Breast epithelium (tissue), 4 donors: ENCODE measurements at regions not wholly inside any gene's neighbourhood (a gene's known extent, or its start where the extent isn't known, plus 50 kb on each side); places are given as distances from the start of the nearest gene placed in this dataset.

ENCODE experiments used
- DNase-seq, 2 donors: peaks; one replicate each; pipeline ENCODE4 v3.0.0-alpha.2; 2019; ENCODE audit warnings: low spot score in 2 of 2
- H3K27ac ChIP-seq, 2 donors: fragments of 200-600 bp; sonication (generic) in 1 of 2; one replicate each; pipeline ENCODE4 v1.5.1; 2016 to 2019; ENCODE audit warnings: mild to moderate bottlenecking in 1 of 2
- H3K27me3 ChIP-seq, 2 donors: fragments of 200-600 bp; sonication (generic) in 1 of 2; one replicate each; pipeline versions ENCODE4 v1.5.1 to v1.6.0; 2017 to 2019; ENCODE audit warnings: control low read depth in 1 of 2, mild to moderate bottlenecking in 1 of 2
- H3K36me3 ChIP-seq: fragments of 200-600 bp; one replicate; pipeline ENCODE4 v1.5.1; 2019
- H3K4me1 ChIP-seq, 2 donors: fragments of 200-600 bp; sonication (generic); one replicate each; pipeline ENCODE4 v1.5.1; 2016 to 2019; ENCODE audit warnings: control low read depth in 1 of 2
- H3K4me3 ChIP-seq, 3 donors: fragments of 200-600 bp; sonication (generic); 1 replicate in 2 of 3; 2 replicates in 1 of 3; pipeline ENCODE4 v1.5.1; 2016 to 2019; ENCODE audit warnings: mild to moderate bottlenecking in 3 of 3, moderate library complexity in 2 of 3
- H3K9me3 ChIP-seq, 2 donors: fragments of 200-600 bp; sonication (generic) in 1 of 2; one replicate each; pipeline ENCODE4 v1.5.1; 2016 to 2019; ENCODE audit warnings: control low read depth in 1 of 2
- POLR2A ChIP-seq: fragments of 450-650 bp; IDR thresholded peaks from one replicate; pipeline ENCODE4 v1.6.1; 2016; ENCODE audit warnings: antibody characterized with exemption, mild to moderate bottlenecking, moderate library complexity
- POLR2AphosphoS5 ChIP-seq, 3 donors: sonication (generic); formaldehyde crosslinking; IDR thresholded peaks; one replicate each; pipeline ENCODE4 v1.6.1; 2017; ENCODE audit warnings: antibody characterized with exemption in 3 of 3
- intact Hi-C: fragments of 100-400 bp; cut with DNase I; formaldehyde crosslinking; loops from one replicate; pipeline ENCODE4 v1.15.1; 2023; ENCODE audit warnings: low total_unique reads
- TF ChIP-seq, protein P1 (sequence below), 3 donors: fragments of 450-650 bp; IDR thresholded peaks; one replicate each; pipeline ENCODE4 v1.5.1; 2016 to 2017; ENCODE audit warnings: antibody characterized with exemption in 3 of 3, mild to moderate bottlenecking in 3 of 3, moderate library complexity in 3 of 3

DNA sequence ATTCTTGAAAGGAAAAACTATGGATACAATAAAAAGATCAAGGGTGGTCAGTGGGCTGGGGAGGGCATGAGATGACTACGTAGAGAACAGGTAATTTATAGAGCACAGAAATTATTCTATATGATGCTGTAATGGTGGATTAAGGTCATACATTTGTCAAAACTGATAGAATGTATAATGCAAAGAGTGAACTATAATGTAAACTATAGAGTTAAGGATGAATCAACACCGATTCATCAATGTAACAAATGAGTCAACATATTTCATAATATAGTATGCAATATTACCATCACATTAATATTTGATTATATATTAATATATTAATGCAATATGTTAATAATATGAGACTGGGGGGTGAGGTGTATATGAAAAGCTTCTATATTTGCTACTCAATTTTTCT, 555.6 kb upstream of the POT1 start:
- no peaks in the 10 kb centered on the region for H3K9me3 ChIP-seq
- intact Hi-C loops, result no loop called here
- TF ChIP-seq, protein P1, sequence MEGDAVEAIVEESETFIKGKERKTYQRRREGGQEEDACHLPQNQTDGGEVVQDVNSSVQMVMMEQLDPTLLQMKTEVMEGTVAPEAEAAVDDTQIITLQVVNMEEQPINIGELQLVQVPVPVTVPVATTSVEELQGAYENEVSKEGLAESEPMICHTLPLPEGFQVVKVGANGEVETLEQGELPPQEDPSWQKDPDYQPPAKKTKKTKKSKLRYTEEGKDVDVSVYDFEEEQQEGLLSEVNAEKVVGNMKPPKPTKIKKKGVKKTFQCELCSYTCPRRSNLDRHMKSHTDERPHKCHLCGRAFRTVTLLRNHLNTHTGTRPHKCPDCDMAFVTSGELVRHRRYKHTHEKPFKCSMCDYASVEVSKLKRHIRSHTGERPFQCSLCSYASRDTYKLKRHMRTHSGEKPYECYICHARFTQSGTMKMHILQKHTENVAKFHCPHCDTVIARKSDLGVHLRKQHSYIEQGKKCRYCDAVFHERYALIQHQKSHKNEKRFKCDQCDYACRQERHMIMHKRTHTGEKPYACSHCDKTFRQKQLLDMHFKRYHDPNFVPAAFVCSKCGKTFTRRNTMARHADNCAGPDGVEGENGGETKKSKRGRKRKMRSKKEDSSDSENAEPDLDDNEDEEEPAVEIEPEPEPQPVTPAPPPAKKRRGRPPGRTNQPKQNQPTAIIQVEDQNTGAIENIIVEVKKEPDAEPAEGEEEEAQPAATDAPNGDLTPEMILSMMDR (IDR thresholded peaks at IDR 0.05), result no peak
- TF ChIP-seq POLR2A, result no peak
- TF ChIP-seq POLR2AphosphoS5 (IDR thresholded peaks at IDR 0.05), result no peak
- no peak overlapping the region for H3K27ac ChIP-seq
- H3K4me3 ChIP-seq, result no peak overlapping the region
- no peak for DNase-seq
- H3K27me3 ChIP-seq, result no peaks in the 10 kb centered on the region
- H3K36me3 ChIP-seq, result no peaks in the 10 kb centered on the region
- H3K4me1 ChIP-seq, result no peaks in the 10 kb centered on the region

DNA sequence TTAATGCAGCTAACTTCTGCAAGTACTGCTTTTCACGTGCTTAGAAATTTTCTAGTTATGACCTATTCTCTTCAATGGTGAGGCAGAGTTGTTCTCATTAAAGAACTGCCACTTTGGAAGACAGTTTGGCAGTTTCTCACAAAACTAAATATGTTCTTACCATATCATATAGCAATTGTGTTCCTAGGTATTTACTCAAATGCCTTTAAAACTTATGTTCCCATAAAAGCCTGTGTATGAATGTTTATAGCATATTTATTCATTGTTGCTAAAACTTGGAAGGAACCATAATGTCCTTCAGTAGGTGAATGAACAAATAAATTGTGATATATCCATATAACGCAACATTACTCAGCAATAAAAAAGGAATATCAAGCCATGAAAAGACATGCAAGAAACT, 555.1 kb upstream of the POT1 start:
- no peaks in the 10 kb centered on the region for H3K27me3 ChIP-seq
- H3K9me3 ChIP-seq, result no peaks in the 10 kb centered on the region
- intact Hi-C loops, result no loop called here
- H3K36me3 ChIP-seq, result no peaks in the 10 kb centered on the region
- H3K4me1 ChIP-seq, result no peaks in the 10 kb centered on the region
- no peak for TF ChIP-seq POLR2A
- TF ChIP-seq, protein P1 (IDR thresholded peaks at IDR 0.05), result no peak
- TF ChIP-seq POLR2AphosphoS5 (IDR thresholded peaks at IDR 0.05), result no peak
- H3K27ac ChIP-seq, result no peak overlapping the region
- no peak overlapping the region for H3K4me3 ChIP-seq
- DNase-seq, result no peak

DNA sequence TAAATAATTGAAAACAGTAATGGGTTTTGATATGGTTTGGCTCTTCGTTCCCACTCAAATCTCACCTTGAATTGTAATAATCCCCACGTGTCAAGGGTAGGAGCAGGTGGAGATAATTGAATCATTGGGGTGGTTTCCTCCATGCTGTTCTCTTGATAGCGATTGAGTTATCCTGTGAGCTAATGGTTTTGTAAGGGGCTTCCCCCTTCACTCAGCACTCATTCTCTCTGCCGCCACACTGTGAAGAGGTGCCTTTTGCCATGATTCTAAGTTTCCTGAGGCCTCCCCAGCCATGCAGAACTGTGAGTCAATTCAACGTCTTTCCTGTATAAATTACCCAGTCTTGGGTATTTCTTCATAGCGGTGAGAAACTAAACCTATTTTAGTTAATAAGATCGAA, 551.7 kb upstream of the POT1 start:
- H3K4me3 ChIP-seq, result no peak overlapping the region
- no peaks in the 10 kb centered on the region for H3K36me3 ChIP-seq
- H3K27ac ChIP-seq, result no peak overlapping the region
- intact Hi-C loops, result no loop called here
- TF ChIP-seq POLR2A (no peak), POLR2AphosphoS5 (IDR thresholded peaks at IDR 0.05) (no peak)
- TF ChIP-seq, protein P1 (IDR thresholded peaks at IDR 0.05), result no peak
- no peaks in the 10 kb centered on the region for H3K4me1 ChIP-seq
- H3K9me3 ChIP-seq, result no peaks in the 10 kb centered on the region
- DNase-seq, result no peak
- no peaks in the 10 kb centered on the region for H3K27me3 ChIP-seq

DNA sequence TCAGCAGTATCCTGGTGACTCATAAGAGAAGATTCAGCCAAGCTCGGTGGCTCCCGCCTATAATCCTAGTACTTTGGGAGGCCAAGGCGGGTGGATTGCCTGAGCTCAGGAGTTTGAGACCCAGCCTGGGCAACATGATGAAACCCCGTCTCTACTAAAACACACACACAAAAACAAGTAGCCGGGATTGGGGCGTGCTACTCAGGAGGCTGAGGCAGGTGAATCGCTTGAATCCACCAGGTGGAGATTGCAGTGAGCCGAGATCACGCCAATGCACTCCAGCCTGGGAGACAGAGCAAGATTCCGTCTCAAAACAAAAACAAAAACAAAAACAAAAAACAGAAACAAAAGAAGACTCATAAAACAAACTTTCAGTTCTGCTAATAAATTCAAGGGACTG, 551.1 kb upstream of the POT1 start:
- intact Hi-C loops, result no loop called here
- TF ChIP-seq, protein P1 (IDR thresholded peaks at IDR 0.05), result no peak
- TF ChIP-seq POLR2AphosphoS5 (IDR thresholded peaks at IDR 0.05) (no peak), POLR2A (no peak)
- Histone ChIP-seq H3K4me3 (no peak overlapping the region), H3K27ac (no peak overlapping the region), H3K27me3 (no peaks in the 10 kb centered on the region), H3K36me3 (no peaks in the 10 kb centered on the region), H3K4me1 (no peaks in the 10 kb centered on the region), H3K9me3 (no peaks in the 10 kb centered on the region)
- DNase-seq, result no peak

DNA sequence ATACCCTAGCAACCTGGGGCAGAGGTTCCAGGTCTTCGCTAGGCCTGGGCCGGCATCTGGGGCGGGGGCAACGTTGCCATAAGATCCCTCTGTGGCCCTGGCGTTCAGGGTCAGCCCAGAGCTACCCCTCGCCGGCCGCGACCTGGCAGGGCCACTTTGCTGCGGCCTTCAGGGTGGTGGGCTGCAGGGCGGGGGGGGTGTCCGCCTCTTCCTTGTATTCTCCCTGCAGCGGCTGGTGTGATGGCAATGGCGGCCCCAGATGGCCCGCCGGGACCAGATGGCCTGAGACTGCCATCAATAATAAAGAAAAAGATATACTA, 539.2 kb upstream of the POT1 start:
- Histone ChIP-seq H3K36me3 (no peaks in the 10 kb centered on the region), H3K9me3 (no peaks in the 10 kb centered on the region), H3K27ac (no peak overlapping the region), H3K4me1 (no peaks in the 10 kb centered on the region), H3K4me3 (no peak overlapping the region), H3K27me3 (no peaks in the 10 kb centered on the region)
- intact Hi-C loops, result no loop called here
- DNase-seq, result no peak
- TF ChIP-seq, protein P1 (IDR thresholded peaks at IDR 0.05), result no peak
- no peak for TF ChIP-seq POLR2A
- TF ChIP-seq POLR2AphosphoS5 (IDR thresholded peaks at IDR 0.05), result no peak
